ENCODE measurements at regions not wholly inside any gene's neighbourhood (a gene's known extent, or its start where the extent isn't known, plus 50 kb on each side); places are given as distances from the start of the nearest gene placed in this dataset.

DNA sequence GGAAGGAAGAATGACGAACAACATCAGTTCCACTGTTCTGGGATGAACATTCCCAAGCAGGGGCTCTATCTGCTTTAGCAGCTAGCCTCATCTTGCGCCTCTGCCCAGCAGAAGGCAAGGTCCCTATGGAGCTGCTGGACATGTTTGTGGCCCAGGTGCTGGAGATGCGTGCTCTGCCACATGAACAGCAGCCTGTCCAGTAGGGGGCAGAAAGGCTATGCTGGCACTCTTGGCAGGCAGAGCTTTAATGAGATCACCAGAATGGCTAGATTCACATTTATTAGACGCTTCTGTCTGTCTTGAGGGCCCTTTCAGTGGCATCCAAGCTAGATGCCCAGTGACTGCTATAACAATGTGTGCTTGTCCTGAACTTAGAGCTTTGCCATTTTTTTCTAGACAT lies 1826.0 kb downstream of the STIM2 start:
- TF ChIP-seq GATA3 (IDR thresholded peaks at IDR 0.05; ENCODE audit: low read depth, low read length): no peak
- TF ChIP-seq GATA2 (IDR thresholded peaks at IDR 0.05; ENCODE audit: low read depth, low read length): no peak

Data from SH-SY5Y (cell line).